CD1c-positive myeloid dendritic cell (primary cell): ENCODE measurements at regions not wholly inside any gene's neighbourhood (a gene's known extent, or its start where the extent isn't known, plus 50 kb on each side); places are given as distances from the start of the nearest gene placed in this dataset.

ENCODE experiments used
- DNase-seq: peaks from one replicate; pipeline ENCODE4 v3.0.0-alpha.2; 2016; ENCODE audit errors: extremely low spot score

DNA sequence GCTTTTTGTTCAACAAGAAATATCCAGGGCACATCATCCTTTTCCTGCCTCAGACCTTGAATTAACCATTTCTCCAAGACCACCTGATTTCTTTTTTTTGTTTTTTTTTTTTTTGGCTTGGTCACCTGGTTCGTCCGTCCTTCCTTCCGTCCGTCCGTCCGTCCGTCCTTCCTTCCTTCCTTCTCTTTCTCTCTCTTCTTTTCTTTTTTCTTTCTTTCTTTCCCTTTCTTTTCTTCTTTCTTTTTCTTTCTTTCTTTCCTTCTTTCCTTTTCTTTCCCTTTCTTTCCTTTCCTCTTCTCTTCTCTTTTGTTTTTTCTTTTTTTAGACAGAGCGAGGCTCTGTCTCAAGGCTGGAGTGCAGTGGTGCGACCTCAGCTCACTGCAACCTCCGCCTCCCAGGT is 80.7 kb downstream of the TET3 start:
- DNase-seq, result no peak

- DNase-seq, result no peak
Observed at GRCh38 chr2:74066491-74067203, 81.1 kb downstream of the BOLA3 start.

DNA sequence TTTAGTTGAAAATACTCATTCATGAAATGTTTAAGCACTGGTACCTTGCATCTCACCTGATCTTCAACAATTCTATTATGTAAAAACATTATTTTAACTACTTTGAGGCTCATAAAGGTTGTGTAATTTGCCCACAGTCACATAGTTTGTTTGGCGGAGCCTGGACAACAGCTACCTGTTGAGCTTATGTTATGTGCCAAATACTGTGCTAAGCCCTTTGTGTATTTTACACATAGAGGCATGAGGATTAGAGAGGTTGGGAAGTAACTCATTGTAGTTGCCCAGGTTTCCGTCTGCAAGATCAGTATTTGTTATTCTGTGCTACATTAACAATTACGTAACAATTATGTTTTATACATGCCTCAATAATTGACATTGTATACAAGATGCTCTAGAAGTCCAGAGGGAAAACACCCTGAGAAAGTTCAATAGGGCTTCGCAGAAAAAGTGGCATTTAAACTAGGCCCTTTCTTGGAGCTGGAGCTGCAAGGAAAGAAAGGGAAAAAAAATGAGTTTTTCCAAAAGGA is 80.4 kb downstream of the BOLA3 start:
- DNase-seq, result no peak

DNA sequence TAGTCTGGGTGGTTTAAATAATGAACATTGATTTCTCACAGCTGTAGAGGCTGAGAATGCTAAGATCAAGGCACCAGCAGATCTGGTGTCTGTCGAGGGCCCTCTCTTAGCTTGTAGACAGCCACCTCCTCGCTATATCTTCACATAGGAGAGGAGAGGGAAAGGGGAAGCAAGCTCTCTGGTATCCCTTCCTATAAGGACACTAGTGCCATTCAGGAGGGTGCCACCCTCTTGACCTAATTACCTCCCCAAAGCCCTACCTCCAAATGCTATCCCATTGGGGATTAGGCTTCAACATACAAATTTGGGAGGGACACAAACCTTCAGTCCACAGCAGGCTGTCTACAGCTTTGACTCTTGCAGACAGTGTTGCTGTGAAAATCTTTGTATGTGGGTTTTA is 76.7 kb downstream of the BOLA3 start:
- peak; percentile 16 for DNase-seq

GRCh38 chr2:74071426-74071825 is 76.3 kb downstream of the BOLA3 start:
- DNase-seq, result no peak

GRCh38 chr2:74072565-74072964 is 75.1 kb downstream of the BOLA3 start:
- peak; percentile 38 for DNase-seq

GRCh38 chr2:74074487-74074886 is 73.2 kb downstream of the BOLA3 start:
- DNase-seq, result no peak

DNA sequence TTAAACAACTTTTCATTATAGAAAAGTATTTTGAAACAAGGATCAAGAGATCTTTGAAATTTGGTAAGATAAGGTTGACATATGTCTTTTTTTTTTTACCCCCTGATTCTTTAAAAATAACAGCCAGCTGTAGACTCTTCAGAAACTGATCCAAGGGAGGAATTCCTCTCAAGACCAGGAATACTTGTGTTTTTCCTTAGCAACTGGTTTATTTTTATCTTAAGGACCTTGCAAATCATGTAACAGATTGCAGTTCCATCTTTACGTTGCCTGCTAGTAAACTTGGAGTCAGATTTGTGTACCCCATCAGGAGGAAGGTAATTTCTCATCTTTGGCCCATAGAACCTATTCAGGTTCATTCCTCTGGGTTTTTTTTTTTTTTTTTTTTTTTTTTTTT is 71.6 kb downstream of the BOLA3 start:
- no peak for DNase-seq

DNA sequence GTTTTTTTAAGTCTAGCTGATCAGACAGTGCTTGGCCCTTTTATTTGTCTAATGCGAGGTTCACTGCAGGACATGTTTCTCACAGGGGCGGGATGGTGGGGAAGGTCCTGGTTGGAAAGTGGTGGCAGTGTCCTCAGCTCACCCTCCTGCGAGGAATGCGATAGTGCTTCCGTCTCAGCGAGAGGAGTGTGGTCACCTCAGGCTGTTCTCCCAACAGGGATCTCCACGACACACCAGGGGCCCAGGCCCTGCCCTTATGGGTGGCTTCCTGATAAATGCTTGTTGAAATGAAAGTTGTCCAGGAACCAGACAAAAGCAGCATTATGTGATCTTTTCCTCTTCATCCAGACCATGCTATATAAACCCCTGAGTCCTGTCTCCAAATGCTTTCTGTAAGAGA is 70.1 kb downstream of the BOLA3 start:
- DNase-seq, result peak; percentile 4

- DNase-seq, result no peak
Observed at GRCh38 chr2:74078466-74078865, 69.2 kb downstream of the BOLA3 start.

- DNase-seq, result peak; percentile 92
Observed at GRCh38 chr2:74079522-74080341, 68.0 kb downstream of the BOLA3 start.

GRCh38 chr2:74080346-74080745 is 67.4 kb downstream of the BOLA3 start:
- peak; percentile 89 for DNase-seq

- no peak for DNase-seq
Observed at GRCh38 chr2:74081030-74081762, 66.5 kb downstream of the BOLA3 start.

DNA sequence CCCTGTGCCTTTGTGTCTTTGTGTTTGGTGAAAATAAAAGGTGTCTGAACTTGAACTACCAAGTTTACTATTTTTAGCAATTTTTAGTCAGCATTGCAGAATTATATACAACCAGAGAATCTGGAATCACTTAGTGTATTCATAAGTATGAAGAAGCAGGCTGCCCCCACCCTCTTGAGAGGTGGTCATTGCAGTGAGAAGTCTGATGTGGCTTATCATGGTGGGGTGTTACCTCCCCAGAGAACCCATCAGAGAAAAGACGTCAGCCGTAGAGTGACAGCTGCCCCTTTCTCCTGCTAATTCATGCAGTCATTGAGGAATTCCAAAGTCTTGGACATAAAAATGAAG is 66.0 kb downstream of the BOLA3 start:
- DNase-seq, result no peak

GRCh38 chr2:74083750-74084149 is 64.0 kb downstream of the BOLA3 start:
- DNase-seq, result no peak
